Stimulated activated CD8-positive, alpha-beta memory T cell treated with anti-CD3 and anti-CD28 coated beads, Interleukin-7, amount 100 ng/mL, for 24 hours (primary cell): ENCODE measurements at regions not wholly inside any gene's neighbourhood (a gene's known extent, or its start where the extent isn't known, plus 50 kb on each side); places are given as distances from the start of the nearest gene placed in this dataset.

Experiments
- DNase-seq: peaks from one replicate; pipeline ENCODE4 v3.0.0-alpha.2; 2020; ENCODE audit warnings: low read depth

DNA sequence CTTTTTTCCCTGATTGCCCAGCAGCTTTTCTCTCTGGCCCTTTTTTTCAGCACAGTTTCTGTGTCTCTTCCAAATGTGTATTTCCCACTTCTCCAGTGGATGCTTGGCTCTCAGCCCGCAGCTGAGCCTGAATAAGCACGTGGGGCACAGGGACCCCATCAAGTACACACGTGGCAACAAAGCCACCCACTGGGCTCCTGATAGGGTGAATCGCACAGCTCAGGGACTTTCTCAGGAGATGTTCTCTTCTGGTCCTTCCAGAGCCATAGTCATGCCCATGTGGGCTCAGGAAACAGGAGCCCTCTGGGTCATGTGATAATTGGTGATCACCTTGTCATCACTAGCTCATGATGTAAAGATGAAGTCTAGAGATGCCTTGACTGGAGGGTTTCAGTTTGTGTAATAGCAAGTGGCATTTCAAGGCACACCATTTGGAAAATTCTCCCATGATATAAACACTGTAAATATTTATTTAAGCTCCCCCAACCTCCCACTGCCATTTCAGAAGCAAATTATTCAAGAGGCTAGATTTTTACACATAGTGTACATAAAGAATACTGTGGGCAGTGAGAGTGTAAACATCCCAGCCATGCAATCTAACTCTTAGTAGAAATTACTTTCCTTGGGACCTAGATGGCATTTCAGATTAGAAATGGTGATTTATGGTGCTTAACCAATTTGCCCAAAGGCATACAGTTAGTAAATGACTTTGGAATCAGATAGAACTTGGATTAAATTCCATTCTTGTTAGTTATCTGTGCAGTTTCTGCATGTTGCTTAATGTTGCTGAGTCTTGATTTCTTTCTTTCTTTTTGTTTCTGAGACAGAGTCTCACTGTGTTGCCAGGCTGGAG is 597.5 kb downstream of the SLC4A3 start:
- DNase-seq = no peak

DNA sequence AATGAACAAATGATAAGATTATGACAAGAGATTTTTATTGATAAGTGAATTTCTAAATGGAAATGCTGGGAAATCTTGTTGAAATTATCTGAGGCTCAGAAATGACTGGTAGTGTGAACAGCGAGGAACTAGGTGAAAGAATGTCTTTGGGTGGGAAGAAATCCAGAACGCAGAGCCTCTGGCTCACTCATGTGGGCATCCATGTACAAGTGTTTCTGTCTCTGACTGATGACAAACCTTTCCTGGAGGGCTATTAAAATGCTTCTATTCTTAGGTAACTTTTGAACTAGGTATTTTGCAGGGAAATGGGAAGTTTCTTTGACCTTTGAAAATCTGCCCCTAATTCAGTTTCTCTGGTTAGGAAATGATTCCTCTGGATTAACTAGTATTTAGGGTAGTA is 598.6 kb downstream of the SLC4A3 start:
- DNase-seq = no peak

DNA sequence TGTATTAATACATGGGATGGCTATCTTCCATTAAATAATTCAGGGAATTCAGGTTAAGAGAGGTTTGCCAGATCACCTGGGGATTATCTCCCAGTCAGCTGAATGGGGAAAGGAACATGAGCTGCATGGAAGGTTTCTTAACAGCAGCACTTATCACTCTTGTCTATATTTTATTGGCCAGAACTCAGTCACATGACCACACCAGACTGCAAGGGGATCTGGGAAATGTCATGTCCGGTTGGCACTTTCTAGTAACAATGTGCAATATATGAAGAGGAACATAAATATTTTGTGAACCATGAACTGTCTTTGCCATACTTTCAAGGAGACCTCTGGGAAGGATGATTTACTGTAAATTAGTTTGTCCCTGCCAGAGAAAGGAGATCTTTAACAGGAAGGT is 599.1 kb downstream of the SLC4A3 start:
- no peak for DNase-seq

DNA sequence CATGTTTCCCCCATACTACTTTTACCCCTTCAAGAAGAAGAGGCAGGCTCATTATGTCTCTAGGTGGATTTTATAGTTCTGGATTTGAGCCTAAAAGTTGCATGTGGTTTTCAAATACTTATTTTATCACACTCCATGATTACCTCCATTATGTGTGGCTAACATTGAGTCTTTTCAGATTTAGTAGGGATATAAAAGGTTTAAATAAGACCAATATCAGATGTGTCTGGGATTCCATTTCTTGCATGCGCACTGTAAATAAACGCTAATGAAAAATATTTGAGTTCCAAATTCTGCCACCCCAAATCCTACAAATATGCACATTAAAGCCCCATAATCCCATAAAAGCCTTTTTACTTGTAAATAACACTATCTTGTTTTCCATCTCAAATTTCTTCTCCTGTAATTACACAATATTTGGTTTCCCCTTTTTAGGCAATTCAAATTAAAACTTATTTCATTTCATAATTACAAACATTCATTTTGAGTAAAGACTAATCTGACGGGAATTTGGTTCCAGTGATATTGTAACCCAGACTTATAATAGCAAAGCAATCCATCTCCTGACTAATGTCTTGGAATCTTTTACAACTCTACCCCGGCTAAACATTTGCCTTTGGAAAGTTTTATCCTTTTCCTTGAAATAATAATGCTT is 600.0 kb downstream of the SLC4A3 start:
- no peak for DNase-seq

DNA sequence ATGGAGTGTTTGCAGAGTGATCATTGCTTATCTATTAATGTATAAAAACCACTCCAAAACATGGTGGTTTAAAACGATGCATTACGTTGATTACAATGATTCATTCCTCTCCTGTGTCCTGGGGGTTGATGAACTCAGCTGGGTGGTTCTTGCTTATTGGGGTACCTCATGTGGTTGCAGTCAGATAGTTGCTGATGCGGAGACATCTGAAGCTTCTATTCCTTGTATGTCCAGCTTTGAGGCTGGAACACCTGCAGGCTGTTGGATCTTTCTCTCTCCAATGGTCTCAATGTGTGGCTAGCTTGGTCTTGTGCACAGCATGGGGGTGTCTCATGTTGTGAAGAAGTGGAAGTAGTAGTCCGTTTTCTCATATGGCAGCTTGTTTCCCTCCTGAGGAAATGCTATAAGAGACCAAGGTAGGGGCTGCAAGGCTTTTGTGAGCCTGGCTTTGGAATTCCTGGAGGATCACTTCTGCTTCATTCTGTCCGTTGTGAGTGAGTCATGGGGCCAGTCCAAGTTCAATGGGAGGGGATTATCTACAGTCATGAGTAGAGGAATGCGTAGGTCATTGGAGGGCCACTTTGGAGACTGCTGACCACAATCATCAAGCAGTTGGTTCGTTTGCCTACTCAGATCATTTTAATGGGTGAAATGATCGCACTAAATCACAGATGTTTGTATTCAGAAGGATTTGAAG is 601.0 kb downstream of the SLC4A3 start:
- no peak for DNase-seq

DNA sequence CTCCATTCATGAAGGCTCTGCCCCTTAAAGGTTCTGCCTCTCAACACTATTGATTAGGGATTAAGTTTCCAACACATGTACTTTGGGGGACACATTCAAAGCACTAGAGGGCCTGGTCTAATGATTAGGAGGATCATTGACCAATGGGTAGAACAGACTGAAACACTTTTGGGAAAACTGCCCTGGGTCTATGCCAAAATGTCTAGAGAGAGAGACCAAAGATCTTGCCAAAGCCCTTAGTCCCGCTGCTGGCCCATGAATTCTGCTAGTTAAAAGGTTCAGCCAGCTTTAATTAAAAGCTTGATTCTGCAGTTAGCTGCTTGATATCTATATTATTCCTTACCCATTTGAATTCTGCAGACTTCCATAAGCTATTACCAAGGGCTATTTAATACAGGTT is 613.2 kb downstream of the SLC4A3 start:
- DNase-seq = no peak

DNA sequence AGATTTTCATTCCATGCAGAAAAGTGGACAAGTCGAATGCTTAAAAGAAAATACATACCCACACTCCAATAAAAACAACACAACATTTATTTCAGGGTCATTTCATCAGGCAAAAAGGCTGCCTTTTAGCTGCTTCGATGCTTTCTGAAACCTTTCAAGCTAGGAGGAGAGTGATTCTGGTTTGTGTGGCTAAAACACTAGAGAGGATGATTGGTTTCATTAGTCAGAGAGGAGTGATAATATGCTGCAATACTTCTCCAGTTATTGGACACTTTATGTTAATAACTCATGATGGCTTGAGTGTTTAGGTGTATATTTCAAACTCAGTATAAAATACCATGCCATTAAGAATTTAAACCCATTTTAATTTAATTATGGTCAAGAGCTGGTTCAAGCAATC is 614.0 kb downstream of the SLC4A3 start:
- DNase-seq = no peak

DNA sequence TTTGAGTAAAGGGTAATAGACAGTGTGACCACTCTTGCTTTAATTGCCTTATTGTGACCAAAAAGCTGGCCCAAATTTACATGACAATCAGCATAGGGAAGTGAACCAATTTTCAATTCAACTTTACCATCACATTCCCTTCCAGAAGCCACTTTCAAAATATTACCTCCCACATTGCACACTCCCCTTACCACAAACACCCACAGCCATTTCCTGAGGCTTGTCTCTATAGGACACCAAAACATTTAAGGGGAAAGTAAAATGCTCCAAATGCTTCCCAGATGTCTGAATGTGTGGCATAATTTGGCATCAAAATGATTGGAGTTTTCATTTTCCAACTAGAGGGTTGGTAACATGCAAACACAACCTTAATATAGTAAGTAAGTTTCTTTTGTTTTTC is 616.1 kb downstream of the SLC4A3 start:
- no peak for DNase-seq

DNA sequence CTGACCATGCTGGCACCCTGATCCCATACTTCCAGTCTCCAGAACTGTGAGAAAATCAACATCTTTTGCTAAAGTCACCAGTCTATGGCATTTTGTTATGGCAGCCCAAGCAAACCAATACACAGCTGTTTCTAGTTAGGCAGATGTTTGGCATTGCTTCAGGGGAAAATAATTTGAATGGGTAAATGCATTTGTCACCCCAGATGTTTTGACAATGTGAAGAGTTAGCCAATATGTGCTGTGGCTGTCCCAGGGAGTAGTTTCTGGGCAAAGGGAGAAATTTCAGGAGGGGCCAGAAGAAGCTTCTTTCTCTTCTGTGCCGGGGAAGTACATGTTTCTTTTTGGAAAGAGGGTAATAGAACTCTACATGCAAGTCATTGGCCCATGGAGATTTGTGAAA is 619.0 kb downstream of the SLC4A3 start:
- DNase-seq = no peak

DNA sequence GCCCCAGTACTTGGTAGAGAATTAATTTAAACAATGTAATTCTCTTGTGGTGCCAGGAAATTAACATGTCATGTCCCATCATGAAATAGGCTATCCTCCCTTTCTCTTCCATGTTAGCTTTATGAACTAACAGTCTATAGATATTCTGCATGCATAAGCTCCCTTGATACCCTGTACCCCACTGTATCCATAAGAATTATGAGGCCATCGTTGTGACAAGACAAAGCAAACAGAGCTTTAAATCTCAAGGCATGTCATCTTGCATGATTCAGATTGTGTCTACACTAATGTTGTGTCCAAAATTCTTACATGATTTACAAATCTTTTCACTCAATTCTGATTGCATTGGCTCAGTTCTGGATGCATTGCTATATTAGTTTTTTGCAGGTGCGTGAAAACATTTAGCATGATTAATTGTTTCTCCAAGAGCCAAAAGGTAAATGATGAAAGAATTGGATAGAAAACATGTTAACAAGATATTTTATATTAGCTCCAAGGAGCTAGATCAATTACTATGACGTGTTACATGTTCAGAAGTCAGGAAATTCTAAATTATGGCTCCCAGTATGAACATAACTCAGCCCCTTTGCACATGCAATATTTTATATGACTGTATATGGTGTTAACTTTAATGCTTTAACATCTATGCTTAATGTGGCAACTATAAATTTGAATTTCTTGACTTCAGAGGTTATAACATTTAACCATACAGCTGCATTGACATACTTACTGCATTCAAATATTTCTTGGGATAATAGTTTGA is 620.3 kb downstream of the SLC4A3 start:
- DNase-seq = no peak

DNA sequence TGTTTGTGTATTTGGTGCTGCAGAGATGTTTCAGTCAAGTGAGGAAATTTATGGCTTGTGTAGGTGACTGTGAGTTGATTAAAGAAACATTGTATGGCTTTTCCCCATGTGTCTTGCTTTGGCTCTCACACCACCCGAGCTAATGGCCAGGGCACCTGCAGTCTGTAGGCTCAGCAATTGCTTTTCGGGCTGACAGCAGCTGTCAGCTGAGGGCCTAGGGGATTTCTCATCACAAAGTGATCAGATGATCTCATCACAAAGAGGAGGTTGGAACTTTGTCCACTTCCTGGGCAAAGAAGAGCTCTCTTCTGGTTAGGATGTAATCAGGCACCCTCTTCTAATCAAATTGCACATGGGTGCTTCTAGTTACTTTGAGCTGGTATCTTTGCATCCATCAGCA is 632.2 kb downstream of the SLC4A3 start:
- DNase-seq = no peak

DNA sequence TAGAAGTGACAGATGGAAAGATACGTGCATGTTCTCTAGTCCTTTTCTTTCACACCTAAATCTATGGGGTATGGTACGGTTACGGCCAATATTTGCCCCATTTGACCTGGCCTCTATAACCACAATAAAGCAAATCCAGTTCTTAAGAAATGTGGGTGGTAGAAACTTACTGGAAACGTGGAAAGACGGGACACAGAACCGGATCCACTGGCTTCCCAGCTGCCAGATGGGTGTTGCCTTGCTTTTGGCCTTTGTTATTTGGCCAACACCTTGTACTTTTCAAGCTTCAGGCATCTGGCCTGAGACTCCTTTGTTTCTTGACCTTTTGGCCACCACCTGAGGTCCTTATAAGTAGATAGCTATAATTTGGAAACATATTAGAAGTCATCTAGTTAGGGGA is 635.9 kb downstream of the SLC4A3 start:
- DNase-seq = no peak

DNA sequence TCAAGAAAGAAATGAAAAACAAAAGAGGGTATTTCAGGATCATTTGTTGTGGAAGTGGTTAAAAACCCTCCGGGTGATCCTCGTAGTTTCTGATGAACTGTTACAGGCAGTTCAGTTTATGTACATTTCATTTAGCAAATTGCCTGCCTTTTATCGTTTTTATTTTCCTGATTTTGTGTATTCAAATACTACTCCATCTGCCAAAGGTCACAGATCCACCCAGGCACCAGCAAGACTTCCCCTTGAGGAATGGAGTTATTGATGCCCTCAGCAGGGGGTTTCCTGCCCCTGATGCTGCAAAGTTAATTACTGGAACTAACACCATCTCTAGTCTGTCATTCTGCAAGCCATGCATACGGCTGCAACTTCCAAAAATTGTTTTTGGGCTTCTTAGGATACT is 641.9 kb downstream of the SLC4A3 start:
- DNase-seq = no peak

DNA sequence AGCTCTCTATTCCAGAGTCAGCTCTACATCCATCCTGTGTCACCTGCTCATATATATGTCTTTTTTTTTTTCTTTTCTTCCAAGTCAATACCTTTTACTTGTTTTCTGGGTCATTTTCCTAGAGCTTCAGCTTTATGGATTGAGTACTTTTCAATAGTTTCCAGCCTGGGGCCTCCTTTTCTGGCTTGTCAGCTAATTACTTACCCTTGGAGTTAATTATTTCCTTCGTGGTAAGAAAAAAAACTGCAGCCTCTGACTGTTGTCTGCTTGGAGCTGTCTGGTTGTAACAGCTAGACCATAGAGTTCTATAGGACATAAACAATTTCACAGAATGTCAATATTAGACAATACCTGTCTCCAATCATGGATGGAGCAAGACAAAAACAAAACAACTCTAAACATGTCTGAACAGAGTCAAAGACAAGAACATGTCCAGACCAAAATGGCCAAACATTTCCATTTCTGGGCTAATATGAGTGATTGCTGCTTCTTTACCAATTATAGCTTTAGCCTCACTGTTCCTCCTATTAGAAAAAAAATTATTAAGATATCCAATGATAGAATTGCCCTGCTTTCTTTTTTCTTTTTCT is 643.1 kb downstream of the SLC4A3 start:
- DNase-seq = no peak

DNA sequence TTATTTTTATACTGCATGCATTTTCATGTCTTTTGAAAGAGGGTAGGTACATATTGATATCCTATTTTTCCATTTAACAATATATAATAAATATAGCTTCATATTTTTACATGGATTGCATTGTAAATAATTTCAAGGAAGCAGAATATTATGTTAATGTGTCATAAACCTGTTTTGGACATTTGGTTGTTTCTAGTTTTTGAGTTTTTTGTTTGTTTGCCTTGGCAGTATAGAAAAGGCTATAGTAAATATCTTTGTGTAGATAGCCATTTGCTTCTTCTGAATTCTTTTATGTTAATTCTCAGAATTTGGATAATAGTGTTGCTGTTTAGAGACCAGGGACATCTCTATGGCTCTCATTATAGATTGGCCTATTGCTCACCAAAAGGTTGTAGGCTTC is 645.2 kb downstream of the SLC4A3 start:
- no peak for DNase-seq

DNA sequence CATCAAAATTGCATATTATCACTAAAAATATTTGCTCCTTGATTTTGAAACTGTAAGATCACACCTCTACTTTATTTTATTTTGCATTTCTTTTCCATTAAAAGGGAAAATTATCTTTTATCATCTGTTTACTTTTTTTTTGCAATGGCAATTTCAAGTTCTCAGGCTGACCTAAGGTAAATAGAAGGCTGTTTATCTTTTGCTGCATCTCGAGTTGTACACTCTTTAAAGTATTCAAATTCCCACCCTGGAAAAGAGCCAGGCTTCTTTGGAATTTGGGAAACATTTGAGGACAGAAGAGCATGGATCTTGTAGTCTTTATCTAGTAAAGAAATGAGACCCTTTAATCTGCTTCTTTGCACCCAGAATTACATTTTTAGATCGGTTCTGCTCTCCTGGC is 645.7 kb downstream of the SLC4A3 start:
- DNase-seq = no peak

DNA sequence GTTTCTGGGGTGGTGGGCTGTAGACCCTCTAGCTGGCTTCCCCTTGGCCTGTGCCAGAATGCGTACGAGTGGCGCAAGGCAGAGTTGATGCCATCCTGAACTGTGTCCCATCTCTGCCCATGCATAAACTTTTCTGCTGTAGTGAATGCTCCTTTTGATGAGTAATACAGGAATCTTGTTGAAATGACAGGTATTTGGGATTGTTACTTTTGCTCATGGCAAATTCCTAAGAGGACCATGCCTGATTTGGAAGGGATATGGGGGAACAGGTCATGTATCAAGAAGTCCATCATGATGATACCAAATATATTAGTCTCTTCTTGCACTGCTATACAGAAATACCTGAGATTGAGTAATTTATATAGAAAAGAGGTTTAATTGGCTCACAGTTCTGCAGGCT is 648.0 kb downstream of the SLC4A3 start:
- no peak for DNase-seq

DNA sequence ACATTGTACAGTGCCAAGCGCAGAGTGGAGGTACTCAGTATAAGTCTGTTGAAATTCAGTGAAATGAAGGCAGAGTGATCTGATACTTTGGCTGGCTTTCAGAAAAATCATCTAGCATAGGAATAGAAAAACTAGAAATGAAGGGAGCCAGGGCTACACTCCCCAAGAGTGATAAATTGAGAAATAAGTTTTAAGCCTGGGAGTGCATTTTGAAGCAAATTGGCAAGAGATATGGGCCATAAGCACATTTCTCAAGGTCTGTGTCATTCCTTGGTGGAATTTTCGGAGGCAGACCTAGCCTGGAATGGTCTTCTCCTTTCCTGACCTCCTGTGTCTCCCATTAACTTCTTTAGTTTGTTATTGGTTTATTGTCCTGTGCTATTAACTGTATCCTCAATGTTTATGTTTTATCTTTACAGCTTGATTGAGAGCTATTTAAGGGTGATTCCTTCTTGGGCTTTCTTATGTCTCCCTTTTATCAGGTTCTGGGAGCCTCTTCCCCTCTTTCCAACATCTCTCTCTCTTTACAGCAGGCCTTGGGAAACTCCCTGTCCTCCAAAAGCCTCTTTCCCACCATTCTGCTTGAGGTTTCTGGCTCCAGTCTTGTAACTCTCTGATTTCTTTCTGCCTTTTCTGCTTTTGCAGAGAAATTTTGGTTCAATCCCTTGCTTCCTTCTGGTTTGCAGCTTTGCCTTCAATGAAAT is 649.5 kb downstream of the SLC4A3 start:
- no peak for DNase-seq

DNA sequence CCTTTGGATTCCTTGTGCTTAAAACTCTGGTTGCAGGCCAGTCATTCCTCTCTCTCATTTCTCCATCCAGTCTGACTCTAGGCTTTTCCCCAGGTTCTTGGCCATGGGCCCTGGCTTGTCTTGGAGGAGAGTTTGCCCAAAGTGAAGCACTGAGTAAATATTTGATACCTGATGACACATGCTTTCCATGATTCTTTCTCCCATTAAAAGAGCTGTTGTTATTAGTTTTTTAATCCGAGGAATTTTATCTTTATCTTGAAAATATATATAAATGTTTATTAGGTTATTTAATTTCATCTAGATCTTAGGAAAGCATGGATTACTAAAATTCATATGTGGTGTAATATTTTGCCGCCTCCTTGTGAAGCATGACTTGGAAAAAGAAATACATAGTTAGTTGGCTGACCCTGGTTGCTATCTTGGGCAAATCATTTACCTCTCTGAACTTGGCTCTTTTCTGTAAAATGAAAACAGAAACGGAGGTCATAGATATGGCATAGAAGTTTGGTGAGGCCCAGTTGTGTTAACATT is 650.1 kb downstream of the SLC4A3 start:
- no peak for DNase-seq

DNA sequence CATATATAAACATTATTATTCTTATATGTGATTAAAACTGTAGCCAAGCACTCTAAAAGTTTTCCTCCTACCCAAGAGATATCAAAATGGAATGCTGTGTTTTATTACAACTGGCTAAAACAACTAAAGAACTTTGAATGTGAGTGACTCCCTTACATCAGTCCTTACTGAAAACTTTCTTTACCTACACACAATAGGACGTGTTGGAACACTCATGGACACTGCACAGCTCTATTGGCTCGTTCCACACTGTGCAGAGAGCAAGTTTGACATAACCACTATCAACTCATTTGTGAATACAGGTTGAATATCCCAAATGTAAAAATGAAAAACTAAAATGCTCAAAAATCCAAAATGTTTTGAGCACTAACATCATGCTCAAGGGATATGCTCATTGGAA is 650.6 kb downstream of the SLC4A3 start:
- DNase-seq = no peak

DNA sequence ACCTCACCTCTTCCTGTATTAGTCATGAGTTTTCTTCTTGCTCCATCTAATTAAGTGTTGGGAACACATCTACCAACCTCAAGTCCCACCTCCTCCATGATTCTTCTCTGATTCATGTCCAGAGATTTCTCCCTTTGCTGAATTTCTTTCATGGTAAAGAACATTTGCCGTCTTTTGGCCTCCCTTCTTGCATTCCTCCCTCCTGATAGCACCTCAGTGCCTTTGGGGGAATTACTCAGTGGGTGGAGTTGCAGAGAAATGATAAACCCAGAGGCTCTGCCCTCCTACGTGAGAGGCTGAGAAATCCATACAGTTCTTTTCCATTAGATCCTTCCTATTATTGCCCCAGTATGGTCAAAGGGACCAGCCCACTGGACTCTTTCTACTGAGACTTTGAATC is 651.9 kb downstream of the SLC4A3 start:
- no peak for DNase-seq
